NB4 (cell line): ENCODE measurements at regions not wholly inside any gene's neighbourhood (a gene's known extent, or its start where the extent isn't known, plus 50 kb on each side); places are given as distances from the start of the nearest gene placed in this dataset.
A peak's percentile ranks its signal among the peaks of the same experiment; 100 is the strongest.

Experiments used
- DNase-seq: peaks from one replicate; pipeline ENCODE4 v3.0.0; 2010; ENCODE audit warnings: low read depth
- H3K4me3 ChIP-seq: one replicate; pipeline ENCODE4 v1.5.1; 2011; ENCODE audit warnings: mild to moderate bottlenecking, low read depth, low read length, moderate library complexity
- MYC ChIP-seq: IDR thresholded peaks from 2 replicates; pipeline ENCODE4 v1.6.1; 2011; ENCODE audit warnings: low read depth, low read length
- POLR2A ChIP-seq: IDR thresholded peaks from 2 replicates; pipeline ENCODE4 v1.6.1; 2011; ENCODE audit warnings: mild to moderate bottlenecking; ENCODE audit not compliant: insufficient read length; ENCODE audit errors: extremely low read depth
- TF ChIP-seq, protein P1 (sequence below): IDR thresholded peaks from 2 replicates; pipeline ENCODE4 v1.6.1; 2011; ENCODE audit warnings: low read depth, low read length
- TF ChIP-seq, protein P2 (sequence below): IDR thresholded peaks from one replicate; pipeline ENCODE4 v1.5.1; 2012; ENCODE audit warnings: low read depth, low read length

DNA sequence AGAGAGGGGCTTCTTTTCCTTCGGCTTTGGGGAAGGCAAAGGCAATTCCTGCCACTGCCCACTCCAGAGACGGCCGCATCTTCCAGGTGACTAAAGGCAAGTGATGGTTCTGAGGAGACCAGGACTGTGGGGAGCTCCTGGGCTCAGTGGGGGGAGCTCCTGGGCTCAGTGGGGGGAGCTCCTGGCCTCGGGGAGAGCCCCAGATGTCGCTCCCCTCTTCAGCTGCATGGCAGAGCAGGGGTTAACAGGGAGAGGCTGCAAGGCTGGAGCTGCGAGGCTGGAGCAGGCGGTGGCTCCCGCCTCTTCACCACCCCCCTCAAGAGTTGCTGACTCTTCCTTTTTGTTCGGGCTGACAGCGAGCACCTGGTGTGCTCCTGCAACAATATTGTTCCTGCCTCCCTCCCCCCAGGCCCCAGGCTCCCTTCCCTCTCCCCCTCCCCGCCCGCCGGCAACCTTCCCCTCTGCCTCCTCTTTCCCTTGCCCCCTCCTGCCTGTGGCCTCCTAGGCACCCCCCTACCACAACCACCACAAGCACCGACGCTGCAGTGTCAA lies 56.3 kb upstream of the LBX1 start:
- DNase-seq: no peak
- TF ChIP-seq MYC (no peak), POLR2A (no peak)
- TF ChIP-seq, protein P1, sequence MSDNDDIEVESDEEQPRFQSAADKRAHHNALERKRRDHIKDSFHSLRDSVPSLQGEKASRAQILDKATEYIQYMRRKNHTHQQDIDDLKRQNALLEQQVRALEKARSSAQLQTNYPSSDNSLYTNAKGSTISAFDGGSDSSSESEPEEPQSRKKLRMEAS: no peak
- TF ChIP-seq, protein P2, sequence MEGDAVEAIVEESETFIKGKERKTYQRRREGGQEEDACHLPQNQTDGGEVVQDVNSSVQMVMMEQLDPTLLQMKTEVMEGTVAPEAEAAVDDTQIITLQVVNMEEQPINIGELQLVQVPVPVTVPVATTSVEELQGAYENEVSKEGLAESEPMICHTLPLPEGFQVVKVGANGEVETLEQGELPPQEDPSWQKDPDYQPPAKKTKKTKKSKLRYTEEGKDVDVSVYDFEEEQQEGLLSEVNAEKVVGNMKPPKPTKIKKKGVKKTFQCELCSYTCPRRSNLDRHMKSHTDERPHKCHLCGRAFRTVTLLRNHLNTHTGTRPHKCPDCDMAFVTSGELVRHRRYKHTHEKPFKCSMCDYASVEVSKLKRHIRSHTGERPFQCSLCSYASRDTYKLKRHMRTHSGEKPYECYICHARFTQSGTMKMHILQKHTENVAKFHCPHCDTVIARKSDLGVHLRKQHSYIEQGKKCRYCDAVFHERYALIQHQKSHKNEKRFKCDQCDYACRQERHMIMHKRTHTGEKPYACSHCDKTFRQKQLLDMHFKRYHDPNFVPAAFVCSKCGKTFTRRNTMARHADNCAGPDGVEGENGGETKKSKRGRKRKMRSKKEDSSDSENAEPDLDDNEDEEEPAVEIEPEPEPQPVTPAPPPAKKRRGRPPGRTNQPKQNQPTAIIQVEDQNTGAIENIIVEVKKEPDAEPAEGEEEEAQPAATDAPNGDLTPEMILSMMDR: no peak
- H3K4me3 ChIP-seq: no peak overlapping the region

DNA sequence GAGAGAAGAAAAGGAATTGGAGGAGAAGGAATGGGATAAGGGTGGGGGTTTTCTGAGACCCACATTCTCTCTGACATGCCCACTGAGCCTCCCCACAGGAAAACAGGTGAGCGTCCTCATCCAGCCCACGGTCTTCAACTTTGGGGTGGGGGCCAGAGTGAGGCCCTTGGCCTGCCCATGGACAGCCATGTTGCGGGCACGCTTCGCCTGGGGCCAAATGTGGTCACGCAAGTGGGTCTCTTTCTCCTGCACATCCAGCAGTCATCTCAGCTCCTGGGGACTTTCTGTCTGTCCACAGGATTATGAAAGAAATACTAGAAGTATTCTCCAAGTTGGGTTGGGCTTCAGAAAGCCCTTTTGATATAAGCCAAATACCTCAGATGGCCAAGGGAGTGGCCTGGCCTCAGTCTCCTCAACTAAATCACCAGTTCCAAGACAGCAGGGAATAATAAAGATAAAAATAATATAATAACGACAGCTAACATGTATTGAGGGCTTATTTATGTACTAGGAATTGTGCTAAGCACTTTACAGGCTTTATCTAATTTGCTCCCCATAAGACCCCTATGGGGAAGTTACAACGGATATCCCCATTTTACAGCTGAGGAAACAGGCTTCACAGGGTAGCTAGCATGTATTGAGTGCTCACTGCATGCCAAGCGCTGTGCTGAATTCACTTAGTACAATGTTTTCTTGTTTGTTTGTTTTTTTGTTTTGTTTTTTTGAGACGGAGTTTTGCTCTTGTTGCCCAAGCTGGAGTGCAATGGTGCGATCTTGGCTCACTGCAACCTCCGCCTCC lies 57.2 kb upstream of the LBX1 start:
- DNase-seq: no peak
- TF ChIP-seq POLR2A: no peak
- TF ChIP-seq, protein P2: no peak
- TF ChIP-seq, protein P1: no peak
- TF ChIP-seq MYC: no peak
- H3K4me3 ChIP-seq: no peak overlapping the region

DNA sequence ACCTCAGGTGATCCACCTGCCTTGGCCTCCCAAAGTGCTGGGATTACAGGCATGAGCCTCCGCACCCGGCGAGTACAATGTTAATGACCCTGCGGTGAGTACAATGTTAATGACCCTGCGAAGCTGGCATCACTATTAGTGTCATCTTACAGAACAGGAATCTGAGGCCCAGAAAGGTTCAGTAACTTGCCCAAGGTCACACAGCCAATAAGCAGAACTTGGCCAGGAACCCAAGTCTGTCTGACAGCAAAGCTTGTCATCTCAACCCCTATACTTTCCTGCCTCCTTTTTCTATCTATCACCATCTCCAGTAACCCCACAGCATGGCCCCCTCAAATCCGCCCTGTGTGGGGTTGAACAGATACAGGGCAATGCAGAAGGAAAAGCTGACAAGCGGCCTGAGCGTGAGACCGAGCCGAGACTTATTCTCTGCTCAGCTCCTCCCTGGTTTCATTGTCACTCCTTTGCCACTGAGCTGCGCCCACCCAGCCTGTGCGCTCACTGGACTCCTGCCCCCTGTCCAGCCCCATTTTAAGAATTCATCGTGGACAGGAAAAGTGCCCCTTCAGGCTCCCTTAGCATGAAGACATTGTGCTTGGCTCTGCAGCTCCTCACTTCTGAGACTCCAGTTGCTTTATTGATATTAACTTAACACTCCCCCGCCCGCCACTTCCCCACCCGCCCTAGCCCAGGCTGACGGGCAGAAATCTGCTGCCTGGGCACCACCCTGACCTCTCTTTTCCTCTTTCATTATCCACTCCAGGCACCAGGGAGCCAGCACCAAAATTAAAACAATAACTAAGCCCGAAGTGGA lies 58.1 kb upstream of the LBX1 start:
- TF ChIP-seq, protein P1: no peak
- TF ChIP-seq MYC (no peak), POLR2A (no peak)
- TF ChIP-seq, protein P2: no peak
- no peak overlapping the region for H3K4me3 ChIP-seq
- peak; percentile 54 for DNase-seq

DNA sequence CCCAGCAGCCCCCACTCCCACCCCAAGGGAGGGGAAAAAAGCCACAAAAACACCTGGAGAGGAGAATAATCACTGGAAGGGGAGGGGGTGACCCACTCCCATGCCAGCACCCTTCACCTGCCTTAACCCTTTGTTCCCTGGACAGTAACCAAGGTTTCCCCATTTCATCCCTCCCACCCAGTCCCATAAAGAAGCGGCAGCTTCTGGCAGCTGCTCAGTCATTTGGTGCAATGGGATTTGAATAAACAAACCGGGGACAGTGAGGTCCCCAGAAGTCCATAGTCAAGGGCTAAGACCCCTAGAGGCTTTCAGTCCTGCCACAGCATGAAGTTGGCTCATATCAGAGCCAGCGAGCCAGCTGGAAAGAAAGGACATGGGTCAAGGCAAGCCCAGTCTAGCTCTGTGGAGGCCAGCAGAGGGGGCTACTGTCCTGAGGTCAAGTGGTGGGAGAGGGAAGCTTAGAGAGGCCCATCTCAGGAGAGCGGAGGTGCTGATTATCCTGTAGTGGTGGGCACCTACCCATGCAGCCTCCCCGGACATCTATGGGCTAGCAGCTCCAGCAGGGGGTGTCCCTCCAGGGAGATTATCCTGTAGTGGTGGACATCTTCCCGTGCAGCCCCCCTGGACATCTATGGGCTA lies 58.9 kb upstream of the LBX1 start:
- TF ChIP-seq POLR2A (no peak), MYC (no peak)
- TF ChIP-seq, protein P1: no peak
- TF ChIP-seq, protein P2: peak; percentile 40
- no peak overlapping the region for H3K4me3 ChIP-seq
- DNase-seq: peak; percentile 52

DNA sequence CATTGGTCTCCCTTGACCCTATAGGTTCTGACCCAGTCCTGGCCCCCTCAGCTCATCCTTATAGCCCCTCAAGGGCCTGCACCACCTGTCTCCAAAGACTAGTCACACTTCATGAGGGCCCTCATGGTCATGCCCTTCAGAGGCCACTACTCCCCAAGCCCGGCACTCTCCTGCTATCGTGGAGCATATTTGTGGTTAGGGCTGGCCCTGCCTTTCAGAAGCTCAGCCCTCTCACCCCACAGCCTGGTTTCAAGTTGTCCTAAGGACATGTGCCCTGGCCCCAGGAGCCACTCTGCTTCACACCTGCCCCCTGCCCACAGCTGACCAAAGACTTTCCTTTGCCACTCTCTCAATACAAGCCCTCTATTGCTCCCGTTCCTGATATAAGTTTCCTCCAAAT lies 60.3 kb upstream of the LBX1 start:
- DNase-seq: no peak
- TF ChIP-seq, protein P1: no peak
- TF ChIP-seq, protein P2: no peak
- TF ChIP-seq MYC: no peak
- no peak for TF ChIP-seq POLR2A
- H3K4me3 ChIP-seq: no peak overlapping the region
